ENCODE measurements at regions not wholly inside any gene's neighbourhood (a gene's known extent, or its start where the extent isn't known, plus 50 kb on each side); places are given as distances from the start of the nearest gene placed in this dataset.

GRCh38 chr10:8889538-8889937, 835.0 kb downstream of the GATA3 start:
- Histone ChIP-seq H3K9me3 (no peaks in the 10 kb centered on the region), H3K4me1 (no peaks in the 10 kb centered on the region), H3K36me3 (no peaks in the 10 kb centered on the region), H3K4me3 (no peak overlapping the region), H3K27ac (no peak overlapping the region), H3K27me3 (no peaks in the 10 kb centered on the region)
- FAIRE-seq (no peak), ATAC-seq (no peak), DNase-seq (no peak)
- no peak for TF ChIP-seq CTCF (IDR thresholded peaks at IDR 0.05)
- intact Hi-C loops (cut with DNase I) = no loop called here
- WGBS, 2 donors = 55 to 78% methylated on average over 2 of the region's 2 CpGs

- 60 to 74% methylated on average over 3 of the region's 3 CpGs for WGBS, 2 donors
- intact Hi-C loops (cut with DNase I) = no loop called here
- no peak for FAIRE-seq
Measured at GRCh38 chr10:8893102-8893501, 838.6 kb downstream of the GATA3 start.

GRCh38 chr10:8894148-8894547, 839.7 kb downstream of the GATA3 start:
- no peaks in the 10 kb centered on the region for H3K9me3 ChIP-seq

More at GRCh38 chr10:8893102-8893501, 838.6 kb downstream of the GATA3 start:
- ATAC-seq (no peak), DNase-seq (no peak)
- H3K4me3 ChIP-seq = no peak overlapping the region
- no peaks in the 10 kb centered on the region for H3K36me3 ChIP-seq
- no peaks in the 10 kb centered on the region for H3K27me3 ChIP-seq
- H3K9me3 ChIP-seq = no peaks in the 10 kb centered on the region
- TF ChIP-seq CTCF (IDR thresholded peaks at IDR 0.05) = no peak
- H3K27ac ChIP-seq = no peak overlapping the region
- H3K4me1 ChIP-seq = no peaks in the 10 kb centered on the region

GRCh38 chr10:8897769-8898168, 843.3 kb downstream of the GATA3 start:
- Histone ChIP-seq H3K27me3 (no peaks in the 10 kb centered on the region), H3K27ac (no peak overlapping the region), H3K4me1 (no peaks in the 10 kb centered on the region), H3K36me3 (no peaks in the 10 kb centered on the region), H3K9me3 (no peaks in the 10 kb centered on the region), H3K4me3 (no peak overlapping the region)
- WGBS, 2 donors = 41 to 47% methylated on average over 5 of the region's 5 CpGs
- intact Hi-C loops (cut with DNase I) = no loop called here
- DNase-seq (no peak), FAIRE-seq (no peak), ATAC-seq (no peak)
- no peak for TF ChIP-seq CTCF (IDR thresholded peaks at IDR 0.05)

More at GRCh38 chr10:8894148-8894547, 839.7 kb downstream of the GATA3 start:
- TF ChIP-seq CTCF (IDR thresholded peaks at IDR 0.05) = no peak
- ATAC-seq (no peak), DNase-seq (no peak), FAIRE-seq (no peak)
- no peak overlapping the region for H3K4me3 ChIP-seq
- no peaks in the 10 kb centered on the region for H3K27me3 ChIP-seq
- intact Hi-C loops (cut with DNase I) = no loop called here
- 55 to 59% methylated on average over 4 of the region's 4 CpGs for WGBS, 2 donors
- H3K27ac ChIP-seq = no peak overlapping the region
- H3K4me1 ChIP-seq = no peaks in the 10 kb centered on the region
- H3K36me3 ChIP-seq = no peaks in the 10 kb centered on the region

- no peaks in the 10 kb centered on the region for H3K4me1 ChIP-seq
- FAIRE-seq (no peak), ATAC-seq (no peak), DNase-seq (no peak)
- H3K4me3 ChIP-seq = no peak overlapping the region
- no peak for TF ChIP-seq CTCF (IDR thresholded peaks at IDR 0.05)
- intact Hi-C loops (cut with DNase I) = no loop called here
- no peaks in the 10 kb centered on the region for H3K36me3 ChIP-seq
- H3K27me3 ChIP-seq = no peaks in the 10 kb centered on the region
- H3K9me3 ChIP-seq = no peaks in the 10 kb centered on the region
- no peak overlapping the region for H3K27ac ChIP-seq
- 44 to 66% methylated on average over 2 of the region's 2 CpGs for WGBS, 2 donors
Measured at GRCh38 chr10:8898745-8899330, 844.4 kb downstream of the GATA3 start.
